OCI-LY1 (cell line): ENCODE measurements at regions not wholly inside any gene's neighbourhood (a gene's known extent, or its start where the extent isn't known, plus 50 kb on each side); places are given as distances from the start of the nearest gene placed in this dataset.

ENCODE experiments used
- H2AFZ ChIP-seq: fragments of 200-600 bp; sonication (generic), shearing (Covaris generic); 2 replicates; pipeline ENCODE4 v1.6.0; 2014; ENCODE audit warnings: antibody characterized with exemption, mild to moderate bottlenecking, low read length
- H3F3A ChIP-seq: fragments of 200-600 bp; sonication (generic), shearing (Covaris generic); 2 replicates; pipeline ENCODE4 v1.6.0; 2014; ENCODE audit warnings: mild to moderate bottlenecking, antibody characterized with exemption, low read length, moderate library complexity; ENCODE audit not compliant: insufficient read depth
- H3K27ac ChIP-seq: fragments of 200-600 bp; sonication (generic); 2 replicates; pipeline ENCODE4 v1.5.1; 2014; ENCODE audit warnings: low read length, mixed run types, mild to moderate bottlenecking, low read depth; ENCODE audit not compliant: poor library complexity, severe bottlenecking
- H3K27me3 ChIP-seq: fragments of 200-600 bp; sonication (generic); 2 replicates; pipeline ENCODE4 v1.6.0; 2014; ENCODE audit warnings: antibody characterized with exemption, mild to moderate bottlenecking, low read length, moderate library complexity; ENCODE audit not compliant: insufficient read depth
- H3K36me3 ChIP-seq: fragments of 200-600 bp; sonication (generic); 2 replicates; pipeline ENCODE4 v1.6.1; 2014; ENCODE audit warnings: mild to moderate bottlenecking, antibody characterized with exemption, low read length, moderate library complexity, mixed read lengths; ENCODE audit not compliant: insufficient read depth
- H3K4me1 ChIP-seq: fragments of 200-600 bp; sonication (generic); 2 replicates; pipeline ENCODE4 v1.5.1; 2014; ENCODE audit warnings: mild to moderate bottlenecking, low read length, moderate library complexity; ENCODE audit not compliant: insufficient read depth, severe bottlenecking
- H3K4me2 ChIP-seq: fragments of 200-600 bp; sonication (generic), shearing (Covaris generic); 2 replicates; pipeline ENCODE4 v1.6.1; 2014; ENCODE audit warnings: low read length
- H3K4me3 ChIP-seq: fragments of 200-600 bp; sonication (generic); 2 replicates; pipeline ENCODE4 v1.5.1; 2014; ENCODE audit warnings: low read length, low read depth, mild to moderate bottlenecking, mixed read lengths; ENCODE audit not compliant: poor library complexity, severe bottlenecking
- H3K79me2 ChIP-seq: fragments of 200-600 bp; shearing (Covaris generic); 2 replicates; pipeline ENCODE4 v1.6.1; 2016; ENCODE audit warnings: mixed run types, low read length, mixed read lengths; ENCODE audit not compliant: insufficient read depth
- H3K9ac ChIP-seq: fragments of 200-600 bp; sonication (generic), shearing (Covaris generic); 2 replicates; pipeline ENCODE4 v1.6.1; 2014; ENCODE audit warnings: mild to moderate bottlenecking, low read length, mixed read lengths
- H3K9me2 ChIP-seq: fragments of 200-600 bp; sonication (generic), shearing (Covaris generic); 2 replicates; pipeline ENCODE4 v1.6.1; 2014; ENCODE audit warnings: low read depth, mild to moderate bottlenecking, low read length, mixed read lengths
- H3K9me3 ChIP-seq: fragments of 200-600 bp; shearing (Covaris generic); 2 replicates; pipeline ENCODE4 v1.6.1; 2014; ENCODE audit warnings: low read length, mixed read lengths
- H4K20me1 ChIP-seq: fragments of 200-600 bp; sonication (generic), shearing (Covaris generic); 2 replicates; pipeline ENCODE4 v1.6.0; 2016; ENCODE audit warnings: mild to moderate bottlenecking, low read length; ENCODE audit not compliant: insufficient read depth
- EZH2 ChIP-seq: fragments of 200-600 bp; sonication (generic), shearing (Covaris generic); IDR thresholded peaks from 2 replicates; pipeline ENCODE4 v1.8.0; 2017; ENCODE audit warnings: borderline replicate concordance, mixed run types, mild to moderate bottlenecking, antibody characterized with exemption, low read length, moderate library complexity, mixed read lengths
- TF ChIP-seq, protein P1 (sequence below): fragments of 200-600 bp; sonication (generic), shearing (Covaris generic); IDR thresholded peaks from 2 replicates; pipeline ENCODE4 v1.5.1; 2017; ENCODE audit warnings: mild to moderate bottlenecking, antibody characterized with exemption, low read length, moderate library complexity, mixed read lengths

DNA sequence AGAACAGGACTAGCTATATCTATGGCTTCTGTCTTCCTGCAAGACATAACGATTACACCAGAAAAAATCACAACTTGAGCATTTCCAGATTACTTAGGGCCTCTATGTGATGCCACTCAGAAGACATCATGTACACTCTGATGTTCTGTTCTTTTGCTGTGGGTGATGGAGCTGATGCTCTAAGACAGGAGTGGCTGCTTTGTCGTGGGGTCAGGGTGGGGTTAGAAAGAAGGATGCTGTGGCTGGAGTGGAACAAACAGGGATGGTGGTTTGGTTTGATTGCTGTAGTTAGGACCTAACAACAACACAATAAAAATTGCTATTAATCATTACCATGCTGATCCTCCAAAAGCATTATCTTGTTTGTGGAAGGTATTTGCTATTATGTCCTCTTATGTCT lies 120.3 kb upstream of the ARHGAP20 start:
- Histone ChIP-seq H3K4me3 (no peak overlapping the region), H3K4me1 (no peaks in the 10 kb centered on the region), H3K9ac (no peak overlapping the region), H3F3A (no peaks in the 10 kb centered on the region), H3K4me2 (no peak overlapping the region), H3K27ac (no peak overlapping the region), H3K9me3 (no peaks in the 10 kb centered on the region), H3K27me3 (0 out of 2 replicates have a peak, but pooled peaks cover 5% of the 10 kb centered on the region), H2AFZ (no peak overlapping the region), H3K79me2 (no peaks in the 10 kb centered on the region), H4K20me1 (no peaks in the 10 kb centered on the region), H3K9me2 (no peaks in the 10 kb centered on the region), H3K36me3 (no peaks in the 10 kb centered on the region)
- TF ChIP-seq, protein P1, sequence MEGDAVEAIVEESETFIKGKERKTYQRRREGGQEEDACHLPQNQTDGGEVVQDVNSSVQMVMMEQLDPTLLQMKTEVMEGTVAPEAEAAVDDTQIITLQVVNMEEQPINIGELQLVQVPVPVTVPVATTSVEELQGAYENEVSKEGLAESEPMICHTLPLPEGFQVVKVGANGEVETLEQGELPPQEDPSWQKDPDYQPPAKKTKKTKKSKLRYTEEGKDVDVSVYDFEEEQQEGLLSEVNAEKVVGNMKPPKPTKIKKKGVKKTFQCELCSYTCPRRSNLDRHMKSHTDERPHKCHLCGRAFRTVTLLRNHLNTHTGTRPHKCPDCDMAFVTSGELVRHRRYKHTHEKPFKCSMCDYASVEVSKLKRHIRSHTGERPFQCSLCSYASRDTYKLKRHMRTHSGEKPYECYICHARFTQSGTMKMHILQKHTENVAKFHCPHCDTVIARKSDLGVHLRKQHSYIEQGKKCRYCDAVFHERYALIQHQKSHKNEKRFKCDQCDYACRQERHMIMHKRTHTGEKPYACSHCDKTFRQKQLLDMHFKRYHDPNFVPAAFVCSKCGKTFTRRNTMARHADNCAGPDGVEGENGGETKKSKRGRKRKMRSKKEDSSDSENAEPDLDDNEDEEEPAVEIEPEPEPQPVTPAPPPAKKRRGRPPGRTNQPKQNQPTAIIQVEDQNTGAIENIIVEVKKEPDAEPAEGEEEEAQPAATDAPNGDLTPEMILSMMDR = no peak
- TF ChIP-seq EZH2 = no peak

DNA sequence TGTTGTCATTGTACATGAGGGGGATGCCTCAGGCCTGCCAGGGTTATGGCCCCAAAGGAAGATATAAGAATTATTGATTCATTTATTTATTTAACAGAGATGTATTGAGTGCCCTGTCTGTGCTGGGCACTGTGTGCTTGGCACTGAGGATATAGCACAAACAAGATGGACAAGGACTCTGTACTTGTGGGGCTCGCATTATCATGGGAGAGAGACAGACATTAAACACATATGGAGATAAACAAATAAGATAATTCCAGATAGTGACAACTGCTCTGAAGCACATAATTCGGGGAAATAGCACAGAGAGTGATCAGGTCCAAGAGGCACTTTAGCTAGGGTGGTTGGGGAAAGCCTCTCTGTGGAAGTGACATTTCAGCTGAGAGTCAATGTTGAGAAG lies 119.8 kb upstream of the ARHGAP20 start:
- Histone ChIP-seq H3K4me3 (no peak overlapping the region), H3K4me2 (no peak overlapping the region), H3K79me2 (no peaks in the 10 kb centered on the region), H3K36me3 (no peaks in the 10 kb centered on the region), H3K9ac (no peak overlapping the region), H2AFZ (no peak overlapping the region), H3K9me2 (no peaks in the 10 kb centered on the region), H3K9me3 (no peaks in the 10 kb centered on the region), H3K27ac (no peak overlapping the region), H3F3A (no peaks in the 10 kb centered on the region), H3K4me1 (no peaks in the 10 kb centered on the region), H4K20me1 (no peaks in the 10 kb centered on the region), H3K27me3 (0 out of 2 replicates have a peak, but pooled peaks cover 5% of the 10 kb centered on the region)
- TF ChIP-seq, protein P1 = no peak
- no peak for TF ChIP-seq EZH2

DNA sequence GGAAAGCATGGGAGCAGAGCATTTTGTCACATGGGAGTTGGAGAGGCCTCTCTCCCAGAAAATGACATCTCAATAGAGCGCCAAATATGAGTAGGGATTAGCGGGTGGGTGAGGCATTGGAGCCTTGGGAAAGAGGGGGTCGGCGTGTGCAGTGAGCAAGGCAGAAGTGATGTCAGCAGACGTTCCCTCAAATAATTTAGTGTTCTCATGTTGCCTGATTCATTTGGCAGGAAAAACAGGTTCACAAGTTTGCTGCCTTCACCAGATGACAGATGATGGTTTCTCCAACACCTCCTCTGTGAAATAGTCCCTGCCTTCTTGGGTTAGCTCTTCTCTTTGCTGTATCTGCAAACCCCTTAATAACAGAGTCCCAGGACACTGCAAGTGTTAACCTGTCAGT lies 118.5 kb upstream of the ARHGAP20 start:
- Histone ChIP-seq H3K9me2 (no peaks in the 10 kb centered on the region), H3K4me1 (no peaks in the 10 kb centered on the region), H3K9me3 (no peaks in the 10 kb centered on the region), H3K36me3 (no peaks in the 10 kb centered on the region), H3K27ac (no peak overlapping the region), H3K9ac (no peak overlapping the region), H3K4me2 (no peak overlapping the region), H4K20me1 (no peaks in the 10 kb centered on the region), H2AFZ (no peak overlapping the region), H3K79me2 (no peaks in the 10 kb centered on the region), H3K4me3 (no peak overlapping the region), H3F3A (no peaks in the 10 kb centered on the region), H3K27me3 (0 out of 2 replicates have a peak, but pooled peaks cover 5% of the 10 kb centered on the region)
- no peak for TF ChIP-seq EZH2
- TF ChIP-seq, protein P1 = no peak
